ENCODE measurements at regions not wholly inside any gene's neighbourhood (a gene's known extent, or its start where the extent isn't known, plus 50 kb on each side); places are given as distances from the start of the nearest gene placed in this dataset.

DNA sequence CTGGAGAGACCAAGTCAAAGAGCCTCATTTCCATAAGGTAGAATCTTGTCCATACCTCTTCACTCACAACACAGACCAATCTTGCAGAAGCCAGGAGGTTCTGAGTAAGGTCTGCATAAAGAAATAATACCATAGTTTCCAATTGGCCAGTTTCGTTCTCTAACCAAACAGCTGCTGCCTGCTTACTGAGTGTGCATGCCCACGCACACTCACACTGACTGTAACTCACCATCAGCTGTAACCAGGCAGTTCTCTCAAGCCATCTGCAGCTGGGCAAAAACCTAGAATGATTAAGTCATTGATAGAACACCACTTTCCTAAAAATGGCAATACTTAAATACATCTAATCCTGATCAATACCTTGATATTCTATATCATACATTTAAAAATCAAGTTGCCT is 106.6 kb upstream of the VAV3 start:
- peak overlapping the region; percentile 48 to 67 for H3K27ac ChIP-seq (ENCODE audit: low read depth in 1 of 2, low read length in 2 of 2)
- no peaks in the 10 kb centered on the region for H3K27me3 ChIP-seq (ENCODE audit: control insufficient read depth in 2 of 2, insufficient read depth in 2 of 2, low read length in 2 of 2)
- DNase-seq: no peak
- no peak overlapping the region for H3K4me3 ChIP-seq (replicated peaks in 1 of 3; ENCODE audit: low read depth in 2 of 3, low read length in 3 of 3)
- Mint-ChIP-seq H3K36me3 (peaks cover 38 to 48% of the 10 kb centered on the region in 2 donors), H3K9me3 (peaks cover 0 to 4% (median 0%) of the 10 kb centered on the region in 7 donors), H3K27ac (peak overlapping the region; percentile 26 to 91 (median 82)), H3K4me3 (no peak overlapping the region), H3K4me1 (peaks cover 43% of the 10 kb centered on the region), H3K27me3 (ENCODE audit: low read depth in 3 of 3) (no peaks in the 10 kb centered on the region)
- no peaks in the 10 kb centered on the region for H3K79me2 ChIP-seq (ENCODE audit: insufficient read depth, low read length)
- no peak overlapping the region for H2AFZ ChIP-seq (ENCODE audit: insufficient read depth, low read depth, low read length, poor library complexity, severe bottlenecking)
- H3K36me3 ChIP-seq (replicated peaks in 1 of 2; ENCODE audit: control insufficient read depth in 1 of 2, insufficient read depth in 2 of 2, low read length in 2 of 2): peaks cover 0 to 4% of the 10 kb centered on the region in 2 donors
- H3K4me2 ChIP-seq (replicated peaks; ENCODE audit: extremely low read depth, low read length, poor library complexity, severe bottlenecking): no peak overlapping the region
- H3K9me3 ChIP-seq (replicated peaks in 1 of 2; ENCODE audit: control insufficient read depth in 1 of 2, insufficient read depth in 1 of 2, low read length in 2 of 2): no peaks in the 10 kb centered on the region
- intact Hi-C loops (cut with micrococcal nuclease): no loop called here
- WGBS (ENCODE audit: insufficient coverage): 83% methylated on average over 2 of the region's 2 CpGs
- H3K4me1 ChIP-seq (ENCODE audit: control insufficient read depth in 1 of 2, insufficient read depth in 2 of 2, low read length in 2 of 2): peaks cover 36 to 41% of the 10 kb centered on the region in 2 donors
- no peaks in the 10 kb centered on the region for H4K20me1 ChIP-seq (ENCODE audit: insufficient read depth, low read length)
- H3K9ac ChIP-seq (ENCODE audit: insufficient read depth, low read length, poor library complexity, severe bottlenecking): no peak overlapping the region
- TF ChIP-seq, protein P1, sequence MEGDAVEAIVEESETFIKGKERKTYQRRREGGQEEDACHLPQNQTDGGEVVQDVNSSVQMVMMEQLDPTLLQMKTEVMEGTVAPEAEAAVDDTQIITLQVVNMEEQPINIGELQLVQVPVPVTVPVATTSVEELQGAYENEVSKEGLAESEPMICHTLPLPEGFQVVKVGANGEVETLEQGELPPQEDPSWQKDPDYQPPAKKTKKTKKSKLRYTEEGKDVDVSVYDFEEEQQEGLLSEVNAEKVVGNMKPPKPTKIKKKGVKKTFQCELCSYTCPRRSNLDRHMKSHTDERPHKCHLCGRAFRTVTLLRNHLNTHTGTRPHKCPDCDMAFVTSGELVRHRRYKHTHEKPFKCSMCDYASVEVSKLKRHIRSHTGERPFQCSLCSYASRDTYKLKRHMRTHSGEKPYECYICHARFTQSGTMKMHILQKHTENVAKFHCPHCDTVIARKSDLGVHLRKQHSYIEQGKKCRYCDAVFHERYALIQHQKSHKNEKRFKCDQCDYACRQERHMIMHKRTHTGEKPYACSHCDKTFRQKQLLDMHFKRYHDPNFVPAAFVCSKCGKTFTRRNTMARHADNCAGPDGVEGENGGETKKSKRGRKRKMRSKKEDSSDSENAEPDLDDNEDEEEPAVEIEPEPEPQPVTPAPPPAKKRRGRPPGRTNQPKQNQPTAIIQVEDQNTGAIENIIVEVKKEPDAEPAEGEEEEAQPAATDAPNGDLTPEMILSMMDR (IDR thresholded peaks at IDR 0.05): no peak

DNA sequence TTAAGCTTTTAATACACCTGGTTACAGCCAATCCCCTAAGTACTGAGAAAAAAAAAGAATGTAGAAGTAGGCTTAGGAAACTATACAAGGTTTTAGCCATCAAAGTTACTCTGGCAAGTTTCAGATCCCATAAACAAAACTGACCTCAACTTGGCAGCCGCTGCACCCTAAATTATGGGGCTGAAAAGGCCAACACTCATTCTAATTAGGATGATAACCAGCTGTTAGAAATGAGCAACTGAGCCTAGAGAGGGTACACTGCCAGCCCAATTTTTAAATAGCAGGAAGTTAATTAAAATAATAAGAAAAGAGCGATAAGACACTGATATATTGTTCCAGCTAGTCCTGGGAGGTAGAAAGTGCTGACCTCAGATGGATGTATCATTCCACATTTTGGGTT is 105.7 kb upstream of the VAV3 start:
- Mint-ChIP-seq H3K4me1 (peaks cover 40% of the 10 kb centered on the region), H3K27me3 (ENCODE audit: low read depth in 3 of 3) (no peaks in the 10 kb centered on the region), H3K4me3 (no peak overlapping the region), H3K36me3 (peaks cover 42 to 49% of the 10 kb centered on the region in 2 donors), H3K27ac (peak overlapping the region in 2 of 7 donors; percentile 43 to 63), H3K9me3 (peaks cover 0 to 4% (median 0%) of the 10 kb centered on the region in 7 donors)
- DNase-seq: no peak
- Histone ChIP-seq H3K4me1 (ENCODE audit: control insufficient read depth in 1 of 2, insufficient read depth in 2 of 2, low read length in 2 of 2) (peaks cover 34 to 39% of the 10 kb centered on the region in 2 donors), H3K36me3 (replicated peaks in 1 of 2; ENCODE audit: control insufficient read depth in 1 of 2, insufficient read depth in 2 of 2, low read length in 2 of 2) (peaks cover 0 to 4% of the 10 kb centered on the region in 2 donors), H4K20me1 (ENCODE audit: insufficient read depth, low read length) (no peaks in the 10 kb centered on the region), H3K9ac (ENCODE audit: insufficient read depth, low read length, poor library complexity, severe bottlenecking) (no peak overlapping the region), H3K4me2 (replicated peaks; ENCODE audit: extremely low read depth, low read length, poor library complexity, severe bottlenecking) (no peak overlapping the region), H3K4me3 (replicated peaks in 1 of 3; ENCODE audit: low read depth in 2 of 3, low read length in 3 of 3) (no peak overlapping the region), H3K27ac (ENCODE audit: low read depth in 1 of 2, low read length in 2 of 2) (no peak overlapping the region), H3K27me3 (ENCODE audit: control insufficient read depth in 2 of 2, insufficient read depth in 2 of 2, low read length in 2 of 2) (no peaks in the 10 kb centered on the region), H3K79me2 (ENCODE audit: insufficient read depth, low read length) (no peaks in the 10 kb centered on the region), H3K9me3 (replicated peaks in 1 of 2; ENCODE audit: control insufficient read depth in 1 of 2, insufficient read depth in 1 of 2, low read length in 2 of 2) (no peaks in the 10 kb centered on the region), H2AFZ (ENCODE audit: insufficient read depth, low read depth, low read length, poor library complexity, severe bottlenecking) (no peak overlapping the region)
- intact Hi-C loops (cut with micrococcal nuclease): no loop called here
- no CpG with 5 or more reads among the region's 2 CpGs for WGBS (ENCODE audit: insufficient coverage)
- TF ChIP-seq, protein P1 (IDR thresholded peaks at IDR 0.05): no peak

Data from CD14-positive monocyte (primary cell).